ENCODE measurements at regions not wholly inside any gene's neighbourhood (a gene's known extent, or its start where the extent isn't known, plus 50 kb on each side); places are given as distances from the start of the nearest gene placed in this dataset.
A peak's percentile ranks its signal among the peaks of the same experiment; 100 is the strongest.

GRCh38 chr5:27171761-27172261 lies 133.4 kb upstream of the CDH9 start:
- Histone ChIP-seq H3K9ac (ENCODE audit: insufficient read depth, low read length) (no peak overlapping the region), H3K27ac (ENCODE audit: insufficient read depth, low read length) (no peak overlapping the region), H3K9me3 (ENCODE audit: control insufficient read depth, insufficient read depth, low read depth, low read length) (no peaks in the 10 kb centered on the region), H4K20me1 (ENCODE audit: control insufficient read depth, extremely low read depth, insufficient read depth, low read length) (no peaks in the 10 kb centered on the region), H3K79me2 (ENCODE audit: control insufficient read depth, insufficient read depth, low read length) (no peaks in the 10 kb centered on the region), H3K4me1 (ENCODE audit: control insufficient read depth, extremely low read depth, insufficient read depth, low read length) (no peaks in the 10 kb centered on the region), H2AFZ (ENCODE audit: low read length) (no peak overlapping the region), H3K36me3 (ENCODE audit: control insufficient read depth, insufficient read depth, low read length) (no peaks in the 10 kb centered on the region), H3K4me3 (replicated peaks in 1 of 4; ENCODE audit: control extremely low read depth in 1 of 4, insufficient read depth in 1 of 4, low read depth in 3 of 4, low read length in 4 of 4) (no peak overlapping the region), H3K27me3 (ENCODE audit: control insufficient read depth, insufficient read depth, low read length) (no peaks in the 10 kb centered on the region), H3K4me2 (ENCODE audit: extremely low read depth, insufficient read depth, low read length) (no peak overlapping the region)
- no peak for TF ChIP-seq CTCF (conservative IDR thresholded peaks at IDR 0.05 in 1 of 2, IDR thresholded peaks at IDR 0.05 in 1 of 2; ENCODE audit: low read depth in 1 of 2, low read length in 2 of 2)
- peak in 1 of 2 donors; percentile 4 for DNase-seq (ENCODE audit: low read depth in 2 of 2)

- Histone ChIP-seq H3K9ac (ENCODE audit: insufficient read depth, low read length) (no peak overlapping the region), H3K79me2 (ENCODE audit: control insufficient read depth, insufficient read depth, low read length) (no peaks in the 10 kb centered on the region), H3K9me3 (ENCODE audit: control insufficient read depth, insufficient read depth, low read depth, low read length) (no peaks in the 10 kb centered on the region), H3K27me3 (ENCODE audit: control insufficient read depth, insufficient read depth, low read length) (no peaks in the 10 kb centered on the region), H3K36me3 (ENCODE audit: control insufficient read depth, insufficient read depth, low read length) (no peaks in the 10 kb centered on the region), H2AFZ (ENCODE audit: low read length) (no peak overlapping the region), H4K20me1 (ENCODE audit: control insufficient read depth, extremely low read depth, insufficient read depth, low read length) (no peaks in the 10 kb centered on the region), H3K4me3 (replicated peaks in 1 of 4; ENCODE audit: control extremely low read depth in 1 of 4, insufficient read depth in 1 of 4, low read depth in 3 of 4, low read length in 4 of 4) (no peak overlapping the region), H3K4me2 (ENCODE audit: extremely low read depth, insufficient read depth, low read length) (no peak overlapping the region), H3K27ac (ENCODE audit: insufficient read depth, low read length) (no peak overlapping the region), H3K4me1 (ENCODE audit: control insufficient read depth, extremely low read depth, insufficient read depth, low read length) (no peaks in the 10 kb centered on the region)
- peak in 1 of 2 donors; percentile 47 for DNase-seq (ENCODE audit: low read depth in 2 of 2)
- TF ChIP-seq CTCF (conservative IDR thresholded peaks at IDR 0.05 in 1 of 2, IDR thresholded peaks at IDR 0.05 in 1 of 2; ENCODE audit: low read depth in 1 of 2, low read length in 2 of 2) (no peak), EZH2 (IDR thresholded peaks at IDR 0.05; ENCODE audit: low read length, missing control alignments) (no peak)
Observed at GRCh38 chr5:27158775-27159174, 120.4 kb upstream of the CDH9 start.

- Histone ChIP-seq H2AFZ (ENCODE audit: low read length) (no peak overlapping the region), H3K4me2 (ENCODE audit: extremely low read depth, insufficient read depth, low read length) (no peak overlapping the region), H3K9me3 (ENCODE audit: control insufficient read depth, insufficient read depth, low read depth, low read length) (no peaks in the 10 kb centered on the region), H4K20me1 (ENCODE audit: control insufficient read depth, extremely low read depth, insufficient read depth, low read length) (no peaks in the 10 kb centered on the region), H3K9ac (ENCODE audit: insufficient read depth, low read length) (no peak overlapping the region), H3K79me2 (ENCODE audit: control insufficient read depth, insufficient read depth, low read length) (no peaks in the 10 kb centered on the region), H3K36me3 (ENCODE audit: control insufficient read depth, insufficient read depth, low read length) (no peaks in the 10 kb centered on the region), H3K27ac (ENCODE audit: insufficient read depth, low read length) (no peak overlapping the region), H3K4me1 (ENCODE audit: control insufficient read depth, extremely low read depth, insufficient read depth, low read length) (no peaks in the 10 kb centered on the region), H3K4me3 (replicated peaks in 1 of 4; ENCODE audit: control extremely low read depth in 1 of 4, insufficient read depth in 1 of 4, low read depth in 3 of 4, low read length in 4 of 4) (no peak overlapping the region), H3K27me3 (ENCODE audit: control insufficient read depth, insufficient read depth, low read length) (no peaks in the 10 kb centered on the region)
- TF ChIP-seq EZH2 (IDR thresholded peaks at IDR 0.05; ENCODE audit: low read length, missing control alignments) (no peak), CTCF (conservative IDR thresholded peaks at IDR 0.05 in 1 of 2, IDR thresholded peaks at IDR 0.05 in 1 of 2; ENCODE audit: low read depth in 1 of 2, low read length in 2 of 2) (no peak)
- DNase-seq (ENCODE audit: low read depth in 2 of 2), result peak in 1 of 2 donors; percentile 18
Observed at GRCh38 chr5:27158171-27158570, 119.8 kb upstream of the CDH9 start.

Data from fibroblast of lung (primary cell).